ENCODE measurements at regions not wholly inside any gene's neighbourhood (a gene's known extent, or its start where the extent isn't known, plus 50 kb on each side); places are given as distances from the start of the nearest gene placed in this dataset.
"Not testable (repeated sequence)": the region's sequence is repeated elsewhere in the genome, so short reads cannot be mapped to it uniquely, and the experiment has no call there.

DNA sequence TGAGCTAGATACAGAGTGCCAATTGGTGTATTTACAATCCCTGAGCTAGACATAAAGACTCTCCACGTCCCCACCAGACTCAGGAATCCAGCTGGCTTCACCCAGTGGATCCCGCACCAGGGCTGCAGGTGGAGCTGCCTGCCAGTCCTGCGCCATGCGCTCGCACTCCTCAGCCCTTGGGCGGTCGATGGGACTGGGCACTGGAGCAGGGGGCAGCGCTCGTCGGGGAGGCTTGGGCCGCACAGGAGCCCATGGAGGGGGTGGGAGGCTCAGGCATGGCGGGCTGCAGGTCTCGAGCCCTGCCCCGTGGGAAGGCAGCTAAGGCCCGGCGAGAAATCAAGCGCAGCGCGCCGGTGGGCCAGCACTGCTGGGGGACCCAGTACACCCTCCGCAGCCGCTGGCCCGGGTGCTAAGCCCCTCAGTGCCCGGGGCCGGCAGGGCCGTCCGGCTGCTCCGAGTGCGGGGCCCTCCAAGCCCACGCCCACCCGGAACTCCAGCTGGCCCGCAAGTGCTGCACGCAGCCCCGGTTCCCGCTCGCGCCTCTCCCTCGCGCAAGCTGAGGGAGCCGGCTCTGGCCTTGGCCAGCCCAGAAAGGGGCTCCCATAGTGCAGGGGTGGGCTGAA lies 176.2 kb downstream of the UACA start:
- not testable (repeated sequence) for H3K4me3 ChIP-seq (ENCODE audit: low read depth, low read length); H3K4me1 ChIP-seq (ENCODE audit: control insufficient read depth, insufficient read depth, low read length)

DNA sequence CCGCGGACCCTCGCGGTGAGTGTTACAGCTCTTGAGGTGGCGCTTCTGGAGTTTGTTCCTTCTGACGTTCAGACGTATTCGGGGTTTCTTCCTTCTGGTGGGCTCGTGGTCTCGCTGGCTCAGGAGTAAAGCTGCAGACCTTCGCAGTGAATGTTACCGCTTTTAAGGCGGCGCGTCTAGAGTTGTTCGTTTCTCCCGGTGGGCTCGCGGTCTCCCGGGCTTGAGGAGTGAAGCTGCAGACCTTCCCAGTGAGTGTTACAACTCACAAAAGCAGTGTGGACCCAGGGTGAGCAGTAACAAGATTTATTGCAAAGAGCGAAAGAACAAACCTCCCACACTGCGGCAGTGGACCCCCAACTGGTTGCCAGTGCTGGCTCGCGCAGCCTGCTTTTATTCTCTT lies 177.1 kb downstream of the UACA start:
- Histone ChIP-seq H3K4me3 (ENCODE audit: low read depth, low read length) (no peak overlapping the region), H3K9ac (ENCODE audit: low read depth, low read length) (no peak overlapping the region), H3K27ac (ENCODE audit: low read depth, low read length) (no peak overlapping the region), H3K27me3 (ENCODE audit: control insufficient read depth, insufficient read depth, low read length) (peaks cover 19% of the 10 kb centered on the region), H3K9me3 (ENCODE audit: control insufficient read depth, insufficient read depth, low read length) (no peaks in the 10 kb centered on the region), H3K4me1 (ENCODE audit: control insufficient read depth, insufficient read depth, low read length) (0 out of 2 replicates have a peak, but pooled peaks cover 2% of the 10 kb centered on the region), H3K36me3 (ENCODE audit: control insufficient read depth, insufficient read depth, low read length) (no peaks in the 10 kb centered on the region)

More for the DNA sequence above, 176.2 kb downstream of the UACA start:
- peaks cover 19% of the 10 kb centered on the region for H3K27me3 ChIP-seq (ENCODE audit: control insufficient read depth, insufficient read depth, low read length)
- not testable (repeated sequence) for H3K36me3 ChIP-seq (ENCODE audit: control insufficient read depth, insufficient read depth, low read length); H3K27ac ChIP-seq (ENCODE audit: low read depth, low read length); H3K9ac ChIP-seq (ENCODE audit: low read depth, low read length); H3K9me3 ChIP-seq (ENCODE audit: control insufficient read depth, insufficient read depth, low read length)

DNA sequence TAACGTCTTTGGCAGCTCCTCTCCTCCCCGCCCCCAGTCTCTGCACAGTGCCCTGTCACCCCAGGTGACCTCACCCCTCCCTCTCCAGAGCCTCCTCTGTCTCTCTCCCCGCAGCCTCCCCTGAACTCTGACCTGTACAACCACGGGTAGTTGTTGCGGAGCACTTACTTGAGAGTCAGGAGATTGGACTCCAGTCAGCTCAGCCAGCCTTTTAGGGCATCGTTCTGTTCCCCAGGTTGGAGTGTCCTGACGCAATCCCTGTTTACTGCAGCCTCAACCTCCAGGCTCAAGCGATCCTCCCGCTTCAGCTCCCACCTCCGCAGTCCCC lies 177.7 kb downstream of the UACA start:
- Histone ChIP-seq H3K4me3 (ENCODE audit: low read depth, low read length) (peak overlapping the region; percentile 59), H3K9me3 (ENCODE audit: control insufficient read depth, insufficient read depth, low read length) (no peaks in the 10 kb centered on the region), H3K36me3 (ENCODE audit: control insufficient read depth, insufficient read depth, low read length) (no peaks in the 10 kb centered on the region), H3K27ac (ENCODE audit: low read depth, low read length) (no peak overlapping the region), H3K27me3 (ENCODE audit: control insufficient read depth, insufficient read depth, low read length) (peaks cover 19% of the 10 kb centered on the region), H3K9ac (ENCODE audit: low read depth, low read length) (no peak overlapping the region), H3K4me1 (ENCODE audit: control insufficient read depth, insufficient read depth, low read length) (0 out of 2 replicates have a peak, but pooled peaks cover 2% of the 10 kb centered on the region)

DNA sequence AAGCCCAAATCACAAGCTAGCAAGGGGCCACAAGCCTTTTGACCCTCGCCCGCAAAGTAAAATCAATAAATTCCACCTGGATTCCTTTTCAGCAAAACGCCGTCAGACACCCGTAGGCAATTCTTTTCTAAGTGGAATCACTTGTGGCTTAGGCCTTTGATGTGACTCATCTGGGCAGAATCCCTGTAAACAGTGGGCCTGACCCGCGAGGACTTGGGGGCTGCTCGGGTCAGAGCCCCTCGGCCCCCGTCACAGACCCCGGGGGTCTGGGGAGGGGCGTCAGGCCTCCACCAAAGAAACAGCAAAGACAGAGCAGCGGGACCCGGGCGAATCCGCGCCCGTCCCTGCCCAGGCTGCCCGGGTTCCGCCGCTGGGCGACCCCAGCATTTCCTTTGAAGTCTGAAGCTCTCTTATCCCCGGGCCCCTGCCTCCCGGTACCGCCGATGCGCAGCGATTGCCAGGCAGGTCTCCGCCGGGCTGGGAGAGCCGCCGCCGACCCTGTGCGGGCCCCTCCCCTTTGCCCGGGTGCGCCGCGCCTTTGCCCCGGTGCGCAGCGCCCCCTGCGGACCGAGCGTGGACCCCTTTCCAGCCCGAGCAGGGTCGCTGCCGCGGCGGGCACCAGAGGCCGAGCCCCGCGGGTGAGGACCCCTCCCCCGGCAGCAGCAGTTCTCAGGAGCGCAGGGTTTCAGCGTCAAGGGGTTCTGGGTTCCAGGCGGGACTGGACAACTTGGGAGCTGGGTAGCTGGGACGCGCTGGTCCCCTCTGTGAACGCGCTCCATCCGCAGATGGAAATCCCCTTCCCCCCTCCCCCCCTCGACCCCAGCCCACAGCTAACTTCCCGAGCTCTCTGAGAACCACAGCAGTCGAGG lies 178.3 kb downstream of the UACA start:
- Histone ChIP-seq H3K27me3 (ENCODE audit: control insufficient read depth, insufficient read depth, low read length) (peaks cover 19% of the 10 kb centered on the region), H3K9ac (ENCODE audit: low read depth, low read length) (no peak overlapping the region), H3K27ac (ENCODE audit: low read depth, low read length) (peak overlapping the region; percentile 2), H3K4me1 (ENCODE audit: control insufficient read depth, insufficient read depth, low read length) (0 out of 2 replicates have a peak, but pooled peaks cover 2% of the 10 kb centered on the region), H3K36me3 (ENCODE audit: control insufficient read depth, insufficient read depth, low read length) (no peaks in the 10 kb centered on the region), H3K4me3 (ENCODE audit: low read depth, low read length) (peak overlapping the region; percentile 59), H3K9me3 (ENCODE audit: control insufficient read depth, insufficient read depth, low read length) (no peaks in the 10 kb centered on the region)

GRCh38 chr15:70584441-70584837 lies 178.9 kb downstream of the UACA start:
- peak overlapping the region; percentile 59; the same call in 1 of the 2 replicates for H3K4me3 ChIP-seq (ENCODE audit: low read depth, low read length)
- H3K4me1 ChIP-seq (ENCODE audit: control insufficient read depth, insufficient read depth, low read length): peaks cover 5% of the 10 kb centered on the region
- no peaks in the 10 kb centered on the region for H3K36me3 ChIP-seq (ENCODE audit: control insufficient read depth, insufficient read depth, low read length)
- H3K27ac ChIP-seq (ENCODE audit: low read depth, low read length): no peak overlapping the region
- no peak overlapping the region for H3K9ac ChIP-seq (ENCODE audit: low read depth, low read length)
- H3K9me3 ChIP-seq (ENCODE audit: control insufficient read depth, insufficient read depth, low read length): no peaks in the 10 kb centered on the region
- peaks cover 19% of the 10 kb centered on the region for H3K27me3 ChIP-seq (ENCODE audit: control insufficient read depth, insufficient read depth, low read length)

DNA sequence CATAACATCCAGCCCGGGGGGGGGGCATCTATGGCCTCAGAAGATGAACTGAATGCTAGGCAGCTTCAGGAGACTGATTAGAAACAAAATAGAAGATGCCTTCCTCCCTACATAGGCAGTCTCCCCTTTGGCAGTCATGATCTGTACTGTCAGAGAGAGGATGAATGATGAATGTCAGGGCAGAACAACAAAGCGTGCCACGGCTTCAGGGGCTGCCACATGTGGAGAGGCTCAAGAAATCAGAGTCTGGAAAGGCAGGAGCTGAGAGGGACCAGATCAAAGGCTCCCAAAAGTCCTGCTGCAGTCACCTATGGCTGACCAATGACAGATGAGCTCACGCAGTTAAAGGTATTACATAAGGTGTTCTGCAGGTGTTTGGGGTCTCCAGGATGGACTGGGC lies 180.4 kb downstream of the UACA start:
- no peak overlapping the region for H3K4me3 ChIP-seq (ENCODE audit: low read depth, low read length)
- no peak overlapping the region for H3K9ac ChIP-seq (ENCODE audit: low read depth, low read length)
- H3K36me3 ChIP-seq (ENCODE audit: control insufficient read depth, insufficient read depth, low read length): no peaks in the 10 kb centered on the region
- no peaks in the 10 kb centered on the region for H3K9me3 ChIP-seq (ENCODE audit: control insufficient read depth, insufficient read depth, low read length)
- peaks cover 19% of the 10 kb centered on the region for H3K27me3 ChIP-seq (ENCODE audit: control insufficient read depth, insufficient read depth, low read length)
- no peak overlapping the region for H3K27ac ChIP-seq (ENCODE audit: low read depth, low read length)
- peaks cover 5% of the 10 kb centered on the region for H3K4me1 ChIP-seq (ENCODE audit: control insufficient read depth, insufficient read depth, low read length)

- Histone ChIP-seq H3K9ac (ENCODE audit: low read depth, low read length) (no peak overlapping the region), H3K27me3 (ENCODE audit: control insufficient read depth, insufficient read depth, low read length) (peaks cover 19% of the 10 kb centered on the region), H3K4me1 (ENCODE audit: control insufficient read depth, insufficient read depth, low read length) (peaks cover 5% of the 10 kb centered on the region), H3K9me3 (ENCODE audit: control insufficient read depth, insufficient read depth, low read length) (no peaks in the 10 kb centered on the region), H3K36me3 (ENCODE audit: control insufficient read depth, insufficient read depth, low read length) (no peaks in the 10 kb centered on the region), H3K27ac (ENCODE audit: low read depth, low read length) (no peak overlapping the region), H3K4me3 (ENCODE audit: low read depth, low read length) (no peak overlapping the region)
Measured at GRCh38 chr15:70582143-70582945, 181.0 kb downstream of the UACA start.

DNA sequence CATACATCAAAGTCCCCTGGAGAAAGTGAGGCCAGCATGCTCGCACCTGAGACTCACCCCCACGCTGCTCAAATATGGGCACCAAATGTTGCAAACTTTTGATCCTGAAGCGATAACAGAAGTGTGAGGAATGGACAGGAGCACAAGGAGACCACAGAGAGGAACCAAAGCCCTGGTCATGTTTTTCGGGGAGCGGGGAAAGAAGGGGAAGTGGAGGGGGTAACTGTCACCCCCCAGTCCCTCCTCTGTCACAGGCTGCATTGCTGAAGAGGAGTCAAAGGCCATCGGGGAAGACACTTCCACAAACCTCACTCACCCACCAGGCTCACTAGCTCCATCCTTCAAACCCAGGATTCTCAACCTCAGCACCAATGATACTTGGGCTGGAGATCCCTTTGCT lies 182.4 kb downstream of the UACA start:
- H3K36me3 ChIP-seq (ENCODE audit: control insufficient read depth, insufficient read depth, low read length): no peaks in the 10 kb centered on the region
- H3K4me1 ChIP-seq (ENCODE audit: control insufficient read depth, insufficient read depth, low read length): peaks cover 5% of the 10 kb centered on the region
- no peak overlapping the region for H3K4me3 ChIP-seq (ENCODE audit: low read depth, low read length)
- H3K9ac ChIP-seq (ENCODE audit: low read depth, low read length): no peak overlapping the region
- peaks cover 17% of the 10 kb centered on the region for H3K27me3 ChIP-seq (ENCODE audit: control insufficient read depth, insufficient read depth, low read length)
- no peaks in the 10 kb centered on the region for H3K9me3 ChIP-seq (ENCODE audit: control insufficient read depth, insufficient read depth, low read length)
- H3K27ac ChIP-seq (ENCODE audit: low read depth, low read length): no peak overlapping the region

- peaks cover 14% of the 10 kb centered on the region for H3K27me3 ChIP-seq (ENCODE audit: control insufficient read depth, insufficient read depth, low read length)
Measured at GRCh38 chr15:70580286-70580685, 183.1 kb downstream of the UACA start.

GRCh38 chr15:70579766-70580165 lies 183.6 kb downstream of the UACA start:
- Histone ChIP-seq H3K4me1 (ENCODE audit: control insufficient read depth, insufficient read depth, low read length) (peaks cover 3% of the 10 kb centered on the region), H3K9ac (ENCODE audit: low read depth, low read length) (no peak overlapping the region), H3K36me3 (ENCODE audit: control insufficient read depth, insufficient read depth, low read length) (no peaks in the 10 kb centered on the region), H3K9me3 (ENCODE audit: control insufficient read depth, insufficient read depth, low read length) (no peaks in the 10 kb centered on the region), H3K4me3 (ENCODE audit: low read depth, low read length) (no peak overlapping the region), H3K27me3 (ENCODE audit: control insufficient read depth, insufficient read depth, low read length) (peaks cover 11% of the 10 kb centered on the region), H3K27ac (ENCODE audit: low read depth, low read length) (peak overlapping the region; percentile 46)

More at GRCh38 chr15:70580286-70580685, 183.1 kb downstream of the UACA start:
- H3K4me1 ChIP-seq (ENCODE audit: control insufficient read depth, insufficient read depth, low read length): peaks cover 3% of the 10 kb centered on the region
- no peaks in the 10 kb centered on the region for H3K36me3 ChIP-seq (ENCODE audit: control insufficient read depth, insufficient read depth, low read length)
- H3K9me3 ChIP-seq (ENCODE audit: control insufficient read depth, insufficient read depth, low read length): no peaks in the 10 kb centered on the region
- H3K4me3 ChIP-seq (ENCODE audit: low read depth, low read length): no peak overlapping the region
- H3K27ac ChIP-seq (ENCODE audit: low read depth, low read length): no peak overlapping the region
- no peak overlapping the region for H3K9ac ChIP-seq (ENCODE audit: low read depth, low read length)

Measured in HUES48 (cell line).